Stimulated activated CD8-positive, alpha-beta memory T cell treated with anti-CD3 and anti-CD28 coated beads, Interleukin-4, amount 100 ng/mL, for 4 hours (primary cell): ENCODE measurements at regions not wholly inside any gene's neighbourhood (a gene's known extent, or its start where the extent isn't known, plus 50 kb on each side); places are given as distances from the start of the nearest gene placed in this dataset.

Experiments used
- DNase-seq, 2 donors: peaks; one replicate each; pipeline ENCODE4 v3.0.0-alpha.2; 2020; ENCODE audit warnings: low read depth in 2 of 2, low spot score in 1 of 2

DNA sequence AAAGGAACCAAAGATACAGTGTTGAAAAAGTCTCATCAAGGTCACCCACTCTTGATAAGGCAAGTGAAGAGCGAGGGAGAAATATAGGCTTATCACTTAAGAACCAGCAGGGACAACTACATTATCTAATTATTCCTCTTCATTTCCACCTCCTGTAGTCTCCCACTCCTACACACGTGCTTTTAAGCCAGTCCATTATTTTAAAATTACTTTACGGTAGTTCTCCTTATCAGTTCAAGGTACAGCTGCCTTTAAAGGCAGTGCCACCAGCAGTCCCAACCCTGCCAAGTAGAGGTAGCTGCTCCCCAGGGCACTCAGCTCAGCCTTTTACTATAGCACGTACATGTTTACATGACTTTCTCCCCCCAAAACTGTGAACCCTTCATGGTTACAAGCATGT lies 161.5 kb upstream of the BLID start:
- no peak for DNase-seq

DNA sequence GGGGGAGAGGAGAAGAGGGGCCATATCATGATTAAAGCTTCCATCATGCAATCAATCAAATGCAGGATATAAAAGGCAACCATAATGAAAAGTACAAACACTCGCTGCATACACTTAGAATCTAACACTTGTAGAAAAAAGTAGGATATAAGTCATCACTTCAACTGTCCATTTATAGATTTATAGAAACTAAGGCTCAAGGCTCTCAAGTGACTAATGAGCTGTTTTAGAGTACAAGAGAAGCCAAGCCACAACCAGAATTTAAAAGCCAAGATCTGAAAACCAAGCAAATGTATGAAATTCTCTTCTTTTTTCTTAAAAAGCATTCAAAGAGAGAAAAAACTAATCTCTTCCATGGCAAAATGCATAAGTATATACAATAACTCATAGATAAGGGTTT lies 160.2 kb upstream of the BLID start:
- DNase-seq = no peak

DNA sequence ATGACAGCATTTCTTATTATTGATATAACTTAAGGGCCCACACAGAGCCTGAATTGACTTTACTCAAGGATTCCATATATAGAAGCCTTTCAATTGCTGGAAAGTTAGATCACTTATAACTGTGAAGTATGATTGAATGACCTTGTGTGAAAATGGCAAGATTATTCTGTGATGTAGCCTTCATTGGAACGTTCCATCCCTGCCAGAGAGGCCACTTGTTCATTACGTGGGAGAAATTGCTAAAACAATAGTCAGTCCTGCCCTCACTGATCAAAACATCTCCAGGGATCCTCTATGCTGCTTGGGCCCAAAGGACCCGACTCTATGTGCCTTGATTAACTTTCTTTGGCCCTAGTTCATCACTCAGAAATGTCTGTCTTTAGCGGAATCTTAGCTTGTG lies 159.5 kb upstream of the BLID start:
- DNase-seq = no peak

DNA sequence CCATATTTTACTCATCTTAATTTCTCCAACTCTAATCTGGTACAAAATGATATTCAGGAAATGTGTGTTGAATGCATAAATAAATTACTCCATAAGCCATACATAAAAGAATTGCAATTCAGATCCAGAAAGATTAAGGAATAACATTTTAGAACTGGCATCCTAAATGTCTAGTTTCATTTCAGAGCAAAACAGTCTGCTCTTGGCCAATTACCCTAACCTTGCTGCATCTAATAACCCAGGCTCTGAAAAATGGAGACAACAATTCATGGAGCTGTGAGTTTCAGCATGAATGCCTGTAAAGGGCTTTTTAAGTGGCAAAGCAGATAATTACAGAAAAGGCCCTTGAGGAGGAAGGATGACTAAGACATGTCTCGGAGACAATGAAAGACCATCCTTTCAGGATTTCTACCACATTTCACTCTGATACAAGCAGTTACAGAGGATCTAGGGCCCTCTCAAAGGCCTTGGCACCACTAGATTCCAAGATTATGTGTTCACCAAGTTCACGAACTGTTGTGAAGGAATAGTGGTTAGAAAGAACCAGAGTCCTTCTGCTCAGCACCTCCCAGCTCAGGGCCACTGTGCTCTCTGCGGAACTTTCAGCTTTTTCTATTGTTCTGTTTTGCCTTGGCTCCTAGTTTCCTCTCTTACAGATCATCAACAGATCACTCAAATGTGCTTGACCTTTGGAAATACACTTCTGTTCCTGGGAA lies 157.6 kb upstream of the BLID start:
- DNase-seq = no peak

DNA sequence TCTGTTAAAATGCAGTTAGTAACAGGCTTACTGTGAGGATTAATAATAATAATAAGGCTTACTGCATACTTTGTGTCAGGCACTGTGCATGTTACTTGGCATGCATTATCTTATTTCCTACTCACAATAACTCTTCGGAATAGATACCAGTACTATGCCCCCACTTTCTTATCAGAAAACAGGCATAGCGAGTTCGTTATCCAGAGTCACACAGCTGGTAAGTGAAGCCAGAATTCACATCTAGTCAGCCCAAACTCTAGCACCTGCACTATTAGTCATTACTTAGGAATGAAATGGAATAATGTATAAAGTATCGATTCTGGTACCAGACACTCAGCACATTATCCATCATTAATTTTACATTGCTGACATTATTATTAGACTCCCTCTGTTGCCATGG lies 155.7 kb upstream of the BLID start:
- DNase-seq = no peak

DNA sequence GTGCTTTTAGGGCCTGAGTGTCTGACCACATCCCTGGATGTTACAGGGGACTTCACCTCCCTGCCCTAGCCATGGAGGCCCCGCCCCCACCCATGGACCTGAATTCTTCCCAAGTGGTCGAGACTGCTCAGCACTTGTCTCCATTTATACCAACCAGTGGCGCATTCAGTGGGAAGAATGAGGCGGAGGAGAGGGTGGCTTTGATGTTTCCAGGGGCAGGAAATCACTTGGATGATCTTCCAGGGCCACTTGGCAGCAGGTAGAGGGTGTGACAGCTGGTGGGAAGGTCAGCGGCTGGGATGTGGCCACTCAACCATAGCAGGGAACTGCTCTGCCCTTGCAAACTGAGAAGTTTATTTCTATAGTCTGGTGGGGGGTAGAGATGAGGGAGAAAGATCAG lies 155.1 kb upstream of the BLID start:
- DNase-seq = no peak

DNA sequence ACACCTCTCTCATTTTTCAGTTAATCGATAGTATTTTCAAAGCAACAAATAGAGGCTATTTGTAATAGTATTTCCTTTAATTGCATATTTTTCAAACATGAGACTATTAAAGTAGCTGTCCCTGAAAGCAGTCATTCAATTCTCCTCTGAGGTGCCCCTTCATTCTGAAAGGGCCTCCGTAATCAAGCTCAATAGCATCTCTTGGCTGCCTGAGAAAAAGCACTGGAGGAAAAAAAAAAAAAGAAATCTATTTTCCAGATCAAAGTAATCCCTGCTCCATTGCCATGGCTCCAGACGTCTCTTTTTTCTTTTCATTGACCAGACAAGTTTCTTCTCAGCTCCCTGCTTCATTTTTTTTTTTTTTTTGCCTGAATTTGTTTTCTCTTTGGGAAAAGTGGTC lies 154.5 kb upstream of the BLID start:
- no peak for DNase-seq

DNA sequence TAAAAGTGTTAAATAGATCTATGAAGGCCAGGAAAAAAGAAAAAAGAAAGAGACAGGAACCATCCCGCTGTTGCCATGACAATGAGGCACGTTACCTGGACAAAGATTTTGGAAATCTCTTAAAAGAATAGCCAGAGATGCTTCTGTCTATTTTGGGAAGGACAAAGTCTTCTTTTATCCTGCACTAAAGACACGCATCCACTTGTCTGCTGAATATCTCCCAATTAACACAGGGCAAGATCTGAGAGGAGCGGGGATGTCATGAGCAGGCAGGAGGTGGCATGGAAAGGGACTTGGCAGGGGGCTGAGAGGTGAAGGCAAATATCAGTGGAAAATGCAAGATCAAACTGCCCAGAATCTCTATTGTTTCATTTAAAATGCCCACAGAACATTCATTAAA lies 153.8 kb upstream of the BLID start:
- no peak for DNase-seq

DNA sequence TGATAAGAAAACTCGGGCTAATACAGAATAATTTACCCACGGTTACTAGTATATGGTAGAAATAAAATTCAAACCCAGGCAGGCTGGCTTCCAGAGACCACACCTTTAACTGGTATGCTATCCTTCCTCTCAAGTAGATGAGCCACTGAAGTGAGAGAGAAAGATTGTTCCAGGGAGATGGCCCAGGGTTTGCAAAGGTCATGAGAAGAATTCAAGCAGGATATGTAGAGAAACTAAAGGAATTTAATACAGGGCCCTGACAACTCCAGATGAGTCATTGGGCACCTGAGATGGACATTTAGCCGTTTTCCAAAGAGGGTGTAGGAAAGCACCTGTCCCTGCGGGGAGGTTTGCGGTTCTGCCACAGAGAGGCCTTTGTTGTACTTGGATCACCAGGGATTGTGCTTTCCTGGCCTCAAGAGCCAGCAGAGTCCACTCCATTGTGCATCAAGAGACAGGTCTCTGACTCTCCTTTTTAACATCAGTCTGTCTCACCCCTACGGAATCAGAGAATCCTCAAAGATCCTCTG lies 152.7 kb upstream of the BLID start:
- DNase-seq = no peak

DNA sequence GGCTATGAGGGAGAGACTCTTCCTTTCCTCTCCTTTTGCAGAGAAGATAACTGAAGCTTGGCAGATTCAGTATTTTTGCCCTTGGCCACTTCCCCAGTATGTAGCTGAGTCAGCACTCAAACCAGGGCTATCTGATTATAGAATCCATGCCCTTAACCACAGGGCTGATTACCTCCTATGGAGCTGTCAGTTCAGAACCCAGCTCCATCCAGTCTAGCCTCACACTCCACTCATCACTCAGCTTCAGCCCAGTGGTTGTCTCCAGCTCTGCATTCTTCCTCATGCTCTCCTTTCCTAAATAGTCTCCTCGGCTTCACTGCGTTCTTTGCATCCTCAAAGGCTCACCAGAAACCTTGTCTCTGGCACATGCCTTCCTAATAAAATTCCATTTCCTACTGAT lies 151.6 kb upstream of the BLID start:
- DNase-seq = no peak

DNA sequence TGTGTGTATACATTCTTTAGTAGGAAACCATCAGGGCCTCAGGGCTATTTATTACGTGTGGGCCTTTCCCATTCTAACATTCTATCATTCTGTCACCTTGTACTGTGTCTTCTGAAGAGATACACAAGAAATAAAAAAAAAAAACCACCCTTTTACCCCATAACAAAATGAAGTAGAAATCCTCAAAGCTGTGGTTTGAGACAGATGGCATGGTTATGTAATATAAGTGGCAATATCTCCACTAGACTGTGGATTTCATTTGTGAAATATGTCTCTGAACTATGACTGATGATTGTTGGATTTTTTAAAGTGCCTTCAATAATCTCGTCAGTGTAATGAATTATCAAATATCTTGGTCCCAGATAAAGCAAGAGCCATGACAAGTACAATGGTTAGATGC lies 150.0 kb upstream of the BLID start:
- no peak for DNase-seq

DNA sequence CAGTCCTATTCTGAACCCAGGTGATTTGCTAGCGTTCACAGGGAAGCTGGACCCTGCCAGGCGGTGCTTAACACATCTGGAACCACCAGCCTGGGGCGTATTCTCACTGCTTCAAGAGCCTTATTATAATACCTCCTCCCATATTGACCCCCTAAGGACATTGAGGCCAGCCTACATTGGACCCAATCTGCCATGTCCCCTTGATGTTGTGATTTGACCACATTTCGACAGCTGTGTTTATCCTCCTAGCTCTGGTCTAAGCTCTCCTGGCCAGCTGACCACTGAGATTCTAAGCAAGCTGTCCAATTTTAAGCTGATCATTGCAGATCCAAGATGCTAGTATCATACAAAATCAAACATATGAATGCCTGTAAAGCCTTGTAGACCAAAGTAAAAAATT lies 148.1 kb upstream of the BLID start:
- no peak for DNase-seq

DNA sequence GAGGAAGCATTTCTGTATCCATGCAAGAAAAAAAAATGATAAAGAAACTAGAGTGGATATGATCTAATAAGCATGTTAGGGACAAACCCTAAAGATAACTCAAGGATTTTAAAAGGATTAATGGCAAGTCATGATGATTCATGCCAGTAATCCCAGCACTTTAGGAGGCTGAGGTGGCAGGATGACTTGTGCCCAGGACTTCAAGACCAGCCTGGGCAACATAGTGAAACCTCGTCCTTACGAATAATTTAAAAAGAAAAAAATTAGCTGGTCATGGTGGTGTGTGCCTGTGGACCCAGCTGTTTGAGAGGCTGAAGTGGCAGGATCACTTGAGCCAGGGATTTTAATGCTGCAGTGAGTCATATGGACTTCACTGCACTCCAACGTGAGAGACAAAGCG lies 145.5 kb upstream of the BLID start:
- DNase-seq = no peak

DNA sequence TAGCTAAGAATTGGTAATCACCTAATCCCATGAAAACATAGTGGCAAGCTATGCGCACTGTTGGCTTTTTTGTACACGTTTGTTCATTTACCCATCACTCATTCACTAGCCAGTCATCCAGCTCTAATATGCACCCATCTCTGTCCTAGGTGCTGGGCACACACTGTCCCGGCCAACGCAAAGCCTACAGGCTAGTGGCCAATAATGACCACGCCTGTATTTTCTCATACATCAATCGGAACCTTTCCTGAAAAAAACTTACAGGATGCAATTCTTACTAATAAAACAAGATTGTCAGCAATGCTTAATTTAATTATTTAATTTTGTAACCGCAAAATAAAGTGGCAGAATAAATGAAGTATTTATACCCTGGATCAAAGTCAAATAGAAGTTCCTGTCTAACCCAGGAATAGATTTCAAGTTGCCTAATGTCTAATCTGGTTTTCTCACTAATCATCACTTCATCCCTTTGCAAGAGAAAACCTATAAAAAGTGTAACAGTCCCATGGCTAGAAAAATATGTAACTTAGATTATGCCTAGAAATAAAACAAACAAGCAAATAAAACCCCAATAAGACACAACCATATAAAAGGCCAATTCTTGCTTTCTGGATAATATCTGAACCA lies 143.3 kb upstream of the BLID start:
- DNase-seq = no peak

DNA sequence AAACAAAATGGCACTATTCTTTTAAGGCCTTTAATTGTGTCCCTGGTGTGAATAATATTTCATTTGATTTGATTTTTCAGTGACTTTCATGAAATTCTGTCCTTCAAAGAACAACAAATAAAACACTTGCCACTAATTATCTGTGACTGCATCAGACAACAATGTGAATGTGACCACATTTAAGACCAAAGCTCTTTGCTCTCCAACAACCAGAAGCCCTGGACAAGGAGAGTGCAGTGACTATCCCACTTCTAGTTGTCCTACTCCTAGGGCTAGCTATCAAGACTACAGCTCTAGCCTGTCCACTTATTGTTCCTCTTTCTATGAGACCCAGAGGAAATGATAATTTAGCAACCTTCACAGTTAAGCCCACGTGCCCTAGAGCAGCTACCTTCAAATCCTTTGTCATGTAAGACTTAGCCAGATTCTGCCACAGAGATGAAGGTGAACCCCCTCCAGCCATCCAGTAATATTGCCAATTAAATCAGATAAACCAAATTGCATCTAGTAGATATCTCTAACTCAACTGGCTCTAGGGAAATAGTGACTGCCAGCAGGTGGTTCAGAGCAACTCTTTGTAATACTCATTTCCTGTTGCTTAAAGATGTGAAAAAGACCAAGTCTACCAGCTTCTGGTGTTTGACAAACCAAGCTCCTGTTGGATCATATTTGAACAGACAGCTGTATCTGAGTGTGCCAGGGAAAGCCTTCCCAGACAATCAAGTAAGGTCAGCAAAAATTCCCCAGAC lies 142.6 kb upstream of the BLID start:
- DNase-seq = no peak

DNA sequence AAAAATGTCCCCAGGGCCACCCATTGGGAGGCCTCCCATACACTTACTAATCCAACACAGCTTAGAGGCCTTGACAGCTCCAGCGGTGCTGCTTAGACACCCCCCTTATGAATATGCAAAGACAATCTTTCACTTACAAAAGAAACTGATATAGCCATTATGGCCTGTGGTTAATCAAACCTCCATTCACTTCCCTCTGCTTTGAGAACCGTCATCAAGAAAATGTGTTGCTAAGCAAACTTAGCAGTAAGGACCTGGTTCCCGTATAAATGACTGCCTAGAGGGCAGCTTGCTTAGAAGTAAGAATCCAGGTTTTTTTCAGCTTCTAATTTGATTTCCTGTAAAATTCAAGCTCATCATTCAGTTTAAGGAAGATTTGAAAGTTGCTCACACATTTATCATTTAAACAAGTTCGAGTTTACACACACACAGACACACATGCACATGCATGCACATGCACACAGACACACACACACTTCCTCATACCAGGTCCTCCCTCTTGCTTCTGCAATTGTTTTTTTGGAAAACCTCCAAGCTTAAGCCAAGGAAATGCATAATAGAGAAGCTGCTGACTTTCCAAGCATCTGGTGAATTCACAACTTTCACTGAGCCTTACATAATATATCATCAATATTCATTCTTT lies 137.7 kb upstream of the BLID start:
- no peak for DNase-seq

DNA sequence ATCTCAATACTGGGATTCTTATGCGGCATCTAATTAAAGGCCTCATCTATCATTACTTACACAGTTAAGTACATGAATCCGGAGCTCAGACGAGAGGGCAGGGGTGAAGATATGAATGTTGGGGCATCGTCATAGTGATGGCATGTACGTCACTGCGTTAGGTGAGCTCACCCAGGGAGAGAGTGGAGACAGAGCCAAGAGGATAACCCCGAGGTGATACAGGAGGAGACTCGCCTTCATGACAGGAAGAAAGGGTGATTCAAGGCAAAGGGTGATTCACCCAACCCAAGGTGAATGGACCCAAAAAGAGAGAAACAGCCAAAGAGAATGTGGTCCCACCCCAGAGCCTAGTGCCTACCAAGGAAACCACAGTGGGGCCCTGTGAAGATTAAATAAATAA lies 132.9 kb upstream of the BLID start:
- DNase-seq = no peak

DNA sequence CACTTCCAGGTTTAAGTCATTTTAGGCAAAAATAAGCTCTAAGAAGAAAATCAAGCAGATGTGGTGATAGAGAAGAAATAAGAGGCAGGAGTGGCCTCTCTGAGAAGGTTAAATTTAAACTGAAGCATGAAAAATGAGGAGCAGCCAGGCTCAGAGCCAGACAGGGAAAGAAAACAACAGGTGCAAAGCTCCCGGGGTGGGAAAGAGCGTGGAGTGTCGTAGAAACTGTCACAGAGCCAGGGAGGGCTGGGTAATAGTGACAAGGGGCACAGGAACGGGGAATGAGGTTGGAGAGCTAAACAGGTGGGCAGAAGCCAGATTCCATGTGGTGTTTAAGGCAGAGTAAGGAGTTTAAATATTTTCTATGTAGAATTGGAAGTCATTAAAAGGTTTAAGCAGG lies 132.1 kb upstream of the BLID start:
- no peak for DNase-seq

DNA sequence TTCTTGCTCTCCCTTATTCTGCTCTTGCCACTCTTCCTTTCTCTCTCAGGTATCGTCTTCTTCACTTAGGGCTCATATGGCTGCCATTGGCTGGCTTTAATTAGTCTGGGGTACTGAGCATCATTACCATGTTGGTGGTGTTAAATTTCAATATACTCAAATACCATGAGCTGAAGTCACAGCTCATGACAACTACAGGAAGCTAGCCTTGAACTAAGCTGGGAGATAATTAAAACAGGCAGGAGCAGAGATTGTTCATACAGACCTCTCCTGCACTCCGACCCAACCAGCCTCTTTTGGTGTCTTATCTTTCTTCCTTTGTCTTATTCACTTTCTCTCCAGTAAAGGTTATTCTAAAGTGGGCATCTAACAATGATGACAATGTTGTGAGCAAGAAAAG lies 130.9 kb upstream of the BLID start:
- DNase-seq = no peak

DNA sequence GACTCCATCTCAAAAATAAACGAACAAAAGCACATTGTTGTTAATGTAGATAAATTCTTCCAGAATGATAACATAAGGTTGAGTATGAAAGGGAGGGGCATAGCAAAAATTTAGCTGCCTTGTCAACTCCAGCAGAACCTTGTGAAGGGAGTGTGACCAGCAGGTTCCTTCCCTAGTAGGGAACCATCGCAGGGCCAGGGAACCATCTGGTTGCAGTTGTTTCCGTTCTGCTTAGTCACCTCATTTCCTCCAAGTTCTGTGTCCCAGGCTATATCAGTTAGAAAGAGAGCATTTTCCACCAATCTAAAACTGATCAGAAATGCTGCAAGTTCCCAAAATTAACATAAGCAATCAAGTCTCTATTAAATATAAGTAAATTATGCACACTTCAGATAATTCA lies 126.7 kb upstream of the BLID start:
- DNase-seq = no peak

DNA sequence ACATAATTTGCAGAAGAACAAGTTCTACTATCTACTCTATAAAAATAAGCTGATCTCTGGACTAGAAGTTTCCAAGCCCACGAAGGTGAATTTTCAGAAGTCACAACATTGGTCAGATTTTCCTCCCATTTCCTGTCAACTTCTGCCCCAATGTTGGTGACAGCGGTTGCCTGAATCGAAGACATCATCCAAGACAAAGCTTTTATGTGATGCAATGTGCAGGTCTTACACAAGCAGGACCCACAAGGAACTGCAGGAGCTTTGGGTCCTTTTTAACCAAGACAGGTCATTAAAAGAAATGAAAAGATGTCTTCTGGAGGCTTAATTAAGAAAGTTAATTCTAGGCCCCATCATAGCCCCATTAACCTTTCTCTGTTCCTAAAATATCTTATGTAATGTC lies 125.6 kb upstream of the BLID start:
- no peak for DNase-seq

DNA sequence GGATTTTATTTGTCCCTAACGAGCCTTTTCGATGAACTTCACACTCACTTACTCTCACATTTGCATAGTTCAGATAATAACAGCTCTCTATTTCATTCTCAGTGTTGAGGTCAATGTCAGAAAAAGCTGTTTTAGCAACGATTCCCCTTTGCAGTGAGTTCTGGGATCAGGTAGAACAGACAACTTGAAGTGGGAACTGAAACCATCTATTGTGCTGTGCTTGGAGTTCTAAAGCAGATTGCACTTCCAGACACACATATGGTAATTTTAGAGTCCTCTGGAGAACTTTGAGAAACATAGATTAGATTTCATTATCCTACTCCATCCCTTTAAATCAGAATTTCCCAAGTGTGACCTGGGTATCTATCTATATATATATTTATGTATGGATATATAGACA lies 124.6 kb upstream of the BLID start:
- no peak for DNase-seq
